ENCODE measurements at regions not wholly inside any gene's neighbourhood (a gene's known extent, or its start where the extent isn't known, plus 50 kb on each side); places are given as distances from the start of the nearest gene placed in this dataset.

GRCh38 chr16:65339062-65339461 lies 217.2 kb upstream of the CDH11 start:
- no peaks in the 10 kb centered on the region for H3K9me3 ChIP-seq
- intact Hi-C loops (cut with DNase I), result no loop called here
- 33% methylated on average over 2 of the region's 2 CpGs for WGBS

GRCh38 chr16:65336160-65336559 lies 214.3 kb upstream of the CDH11 start:
- no peak for DNase-seq (ENCODE audit: extremely low spot score)
- Histone ChIP-seq H3K4me3 (no peak overlapping the region), H3K27me3 (no peaks in the 10 kb centered on the region), H3K27ac (replicated peaks in 1 of 4) (no peak overlapping the region), H3K36me3 (no peaks in the 10 kb centered on the region), H3K9me3 (no peaks in the 10 kb centered on the region), H3K4me1 (no peaks in the 10 kb centered on the region)
- WGBS, result 69% methylated on average over 2 of the region's 2 CpGs
- TF ChIP-seq POLR2AphosphoS5 (IDR thresholded peaks at IDR 0.05) (no peak), CTCF (IDR thresholded peaks at IDR 0.05) (no peak), EP300 (IDR thresholded peaks at IDR 0.05) (no peak), POLR2A (IDR thresholded peaks at IDR 0.05; ENCODE audit: low read depth) (no peak)
- intact Hi-C loops (cut with DNase I), result no loop called here

More at GRCh38 chr16:65339062-65339461, 217.2 kb upstream of the CDH11 start:
- no peaks in the 10 kb centered on the region for H3K4me1 ChIP-seq
- H3K27ac ChIP-seq (replicated peaks in 1 of 4), result no peak overlapping the region
- no peaks in the 10 kb centered on the region for H3K36me3 ChIP-seq
- no peak for TF ChIP-seq CTCF (IDR thresholded peaks at IDR 0.05)
- no peak for TF ChIP-seq POLR2AphosphoS5 (IDR thresholded peaks at IDR 0.05)
- no peak for TF ChIP-seq POLR2A (IDR thresholded peaks at IDR 0.05; ENCODE audit: low read depth)
- TF ChIP-seq EP300 (IDR thresholded peaks at IDR 0.05), result no peak
- DNase-seq (ENCODE audit: extremely low spot score), result no peak
- H3K4me3 ChIP-seq, result no peak overlapping the region
- no peaks in the 10 kb centered on the region for H3K27me3 ChIP-seq

GRCh38 chr16:65334081-65334480 lies 212.2 kb upstream of the CDH11 start:
- intact Hi-C loops (cut with DNase I), result no loop called here
- WGBS, result 92% methylated on average over 2 of the region's 2 CpGs
- Histone ChIP-seq H3K4me1 (no peaks in the 10 kb centered on the region), H3K27me3 (no peaks in the 10 kb centered on the region), H3K9me3 (no peaks in the 10 kb centered on the region), H3K27ac (replicated peaks in 1 of 4) (no peak overlapping the region), H3K4me3 (no peak overlapping the region), H3K36me3 (no peaks in the 10 kb centered on the region)
- TF ChIP-seq CTCF (IDR thresholded peaks at IDR 0.05) (no peak), POLR2AphosphoS5 (IDR thresholded peaks at IDR 0.05) (no peak), POLR2A (IDR thresholded peaks at IDR 0.05; ENCODE audit: low read depth) (no peak), EP300 (IDR thresholded peaks at IDR 0.05) (no peak)
- DNase-seq (ENCODE audit: extremely low spot score), result no peak

DNA sequence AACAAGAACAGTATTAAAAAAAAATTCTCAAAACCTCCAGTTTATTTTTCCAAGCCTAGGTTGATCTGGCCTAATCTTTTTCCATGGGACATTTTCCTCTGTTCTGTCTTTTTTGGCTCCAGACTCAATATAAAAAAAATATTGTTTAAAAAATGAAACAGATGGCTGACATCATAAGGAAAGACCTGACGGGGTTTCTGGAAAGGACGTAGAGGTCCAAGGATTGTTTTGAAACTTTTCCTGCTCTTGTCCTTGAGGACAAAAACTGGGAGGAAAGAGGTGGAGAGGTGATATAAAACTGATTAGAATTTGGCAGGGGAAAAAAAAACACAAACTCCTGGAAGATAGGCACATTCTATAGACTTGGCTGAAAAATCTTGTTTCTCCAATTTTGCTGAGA lies 211.4 kb upstream of the CDH11 start:
- Histone ChIP-seq H3K36me3 (no peaks in the 10 kb centered on the region), H3K4me3 (no peak overlapping the region), H3K4me1 (no peaks in the 10 kb centered on the region), H3K27ac (replicated peaks in 1 of 4) (no peak overlapping the region), H3K9me3 (no peaks in the 10 kb centered on the region), H3K27me3 (no peaks in the 10 kb centered on the region)
- WGBS, result 16% methylated on average over 2 of the region's 2 CpGs
- TF ChIP-seq CTCF (IDR thresholded peaks at IDR 0.05), result no peak
- no peak for TF ChIP-seq POLR2A (IDR thresholded peaks at IDR 0.05; ENCODE audit: low read depth)
- TF ChIP-seq EP300 (IDR thresholded peaks at IDR 0.05), result no peak
- TF ChIP-seq POLR2AphosphoS5 (IDR thresholded peaks at IDR 0.05), result no peak
- intact Hi-C loops (cut with DNase I), result no loop called here
- no peak for DNase-seq (ENCODE audit: extremely low spot score)

DNA sequence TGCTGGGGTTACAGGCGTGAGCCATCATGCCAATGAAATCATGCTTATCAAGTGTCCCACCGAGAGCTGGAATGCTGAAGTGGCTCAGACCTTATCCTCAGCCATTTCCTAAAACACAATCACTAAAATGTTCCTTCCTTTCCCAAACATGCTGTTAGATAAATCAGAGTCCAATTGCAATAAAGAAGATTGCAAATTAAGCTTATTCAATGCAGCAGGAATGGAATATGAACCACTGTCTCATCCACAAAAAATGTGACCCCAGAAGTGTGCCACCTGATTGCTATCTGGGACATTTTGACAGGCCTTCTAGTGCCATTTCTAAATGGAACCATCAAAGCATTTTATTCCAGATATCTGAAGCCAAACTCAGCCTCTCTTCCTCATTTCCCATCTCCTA lies 205.5 kb upstream of the CDH11 start:
- intact Hi-C loops (cut with DNase I), result no loop called here
- H3K27me3 ChIP-seq, result no peaks in the 10 kb centered on the region
- H3K4me1 ChIP-seq, result no peaks in the 10 kb centered on the region
- no peak for TF ChIP-seq CTCF (IDR thresholded peaks at IDR 0.05)
- TF ChIP-seq POLR2A (IDR thresholded peaks at IDR 0.05; ENCODE audit: low read depth), result no peak
- TF ChIP-seq EP300 (IDR thresholded peaks at IDR 0.05), result no peak
- TF ChIP-seq POLR2AphosphoS5 (IDR thresholded peaks at IDR 0.05), result no peak
- no peak for DNase-seq (ENCODE audit: extremely low spot score)
- H3K27ac ChIP-seq (replicated peaks in 1 of 4), result no peak overlapping the region
- WGBS, result 90% methylated on average over 2 of the region's 2 CpGs
- H3K9me3 ChIP-seq, result no peaks in the 10 kb centered on the region
- H3K4me3 ChIP-seq, result no peak overlapping the region
- no peaks in the 10 kb centered on the region for H3K36me3 ChIP-seq
